Middle frontal gyrus (tissue), 1 donor: ENCODE measurements at regions not wholly inside any gene's neighbourhood (a gene's known extent, or its start where the extent isn't known, plus 50 kb on each side); places are given as distances from the start of the nearest gene placed in this dataset.

Experiments used
- DNase-seq: peaks from one replicate; pipeline ENCODE4 v3.0.0-alpha.2; 2015; ENCODE audit warnings: low spot score; ENCODE audit errors: extremely low spot score

DNA sequence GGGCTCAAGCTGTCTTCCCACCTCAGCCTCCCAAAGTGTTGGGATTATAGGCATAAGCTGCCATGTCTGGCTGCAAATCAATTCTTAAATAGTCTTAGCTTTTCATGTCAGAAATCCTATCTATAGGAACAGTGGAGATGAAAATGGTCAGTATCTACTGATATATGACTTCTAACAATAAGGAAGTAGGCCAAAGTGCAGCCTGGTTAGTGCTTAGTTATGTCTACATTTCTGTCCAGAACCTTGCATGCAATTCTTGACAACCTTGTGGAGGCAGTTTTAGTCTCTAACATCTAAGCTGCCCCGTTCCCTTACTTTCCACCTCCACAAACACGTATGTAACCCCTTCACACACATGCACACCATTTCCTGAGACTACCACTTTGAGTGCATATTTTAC, 169.2 kb upstream of the SPATS2L start:
- no peak for DNase-seq

- DNase-seq: no peak
These were observed 168.8 kb upstream of the SPATS2L start for GRCh38 chr2:200137691-200138090.

GRCh38 chr2:200138391-200139124, 167.9 kb upstream of the SPATS2L start:
- no peak for DNase-seq

GRCh38 chr2:200144571-200144970, 161.9 kb upstream of the SPATS2L start:
- DNase-seq: no peak

GRCh38 chr2:200146501-200146900, 160.0 kb upstream of the SPATS2L start:
- no peak for DNase-seq

DNA sequence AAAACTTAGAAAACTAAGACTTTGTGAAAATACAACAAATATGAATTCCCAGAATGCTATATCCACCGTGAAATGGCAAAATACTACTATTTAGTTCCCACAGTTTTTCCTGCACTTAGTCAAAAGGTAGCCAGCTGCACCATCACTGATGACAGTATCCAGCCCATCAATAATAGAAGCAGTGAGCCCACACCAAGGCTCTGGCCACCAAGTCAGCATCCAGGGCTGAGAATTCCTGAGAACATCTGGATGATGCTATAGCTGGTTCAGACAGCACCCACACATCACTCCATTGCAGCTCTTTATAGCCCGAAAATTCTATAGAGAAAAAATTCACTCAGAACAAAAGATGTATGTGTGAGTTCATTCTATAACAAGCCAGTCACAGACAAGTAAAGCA, 159.1 kb upstream of the SPATS2L start:
- no peak for DNase-seq

DNA sequence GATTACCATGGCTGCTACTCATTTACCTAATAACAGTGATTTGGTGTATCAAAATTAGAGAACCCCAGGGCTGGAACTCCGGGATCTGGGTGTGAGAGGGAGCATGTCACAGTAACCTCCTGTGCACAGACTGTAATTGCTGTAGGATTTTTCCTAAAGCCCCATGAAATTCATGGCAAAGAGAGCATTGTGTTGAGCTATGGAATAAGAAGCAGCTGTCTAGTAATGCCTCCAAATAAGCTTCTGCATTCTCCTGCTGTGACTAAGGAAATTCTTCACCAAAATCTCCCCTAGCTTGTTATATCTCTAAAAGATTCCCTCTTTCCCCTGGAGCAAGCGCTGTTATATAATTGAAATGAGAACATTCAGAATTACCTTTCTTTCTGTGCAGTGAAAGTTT, 158.1 kb upstream of the SPATS2L start:
- DNase-seq: no peak

GRCh38 chr2:200150411-200151086, 155.9 kb upstream of the SPATS2L start:
- no peak for DNase-seq

DNA sequence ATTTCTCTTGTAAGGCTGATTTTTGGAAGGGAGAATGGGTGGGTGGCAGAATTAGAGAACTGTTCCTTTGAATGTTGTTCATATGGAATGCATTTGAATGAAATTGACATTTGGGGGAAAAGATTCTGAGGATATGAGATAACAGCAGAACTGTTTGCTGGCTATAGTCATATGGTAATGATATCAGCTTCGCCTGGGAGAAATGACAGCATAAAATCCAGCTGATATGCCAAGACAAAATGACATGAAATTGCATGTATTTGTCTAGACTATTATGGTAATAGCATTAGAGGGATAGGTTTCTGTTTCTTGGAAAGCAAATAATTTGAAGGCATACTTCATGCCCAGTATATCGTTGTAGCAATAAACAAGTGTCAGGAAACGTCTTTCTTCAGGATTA, 150.8 kb upstream of the SPATS2L start:
- no peak for DNase-seq

DNA sequence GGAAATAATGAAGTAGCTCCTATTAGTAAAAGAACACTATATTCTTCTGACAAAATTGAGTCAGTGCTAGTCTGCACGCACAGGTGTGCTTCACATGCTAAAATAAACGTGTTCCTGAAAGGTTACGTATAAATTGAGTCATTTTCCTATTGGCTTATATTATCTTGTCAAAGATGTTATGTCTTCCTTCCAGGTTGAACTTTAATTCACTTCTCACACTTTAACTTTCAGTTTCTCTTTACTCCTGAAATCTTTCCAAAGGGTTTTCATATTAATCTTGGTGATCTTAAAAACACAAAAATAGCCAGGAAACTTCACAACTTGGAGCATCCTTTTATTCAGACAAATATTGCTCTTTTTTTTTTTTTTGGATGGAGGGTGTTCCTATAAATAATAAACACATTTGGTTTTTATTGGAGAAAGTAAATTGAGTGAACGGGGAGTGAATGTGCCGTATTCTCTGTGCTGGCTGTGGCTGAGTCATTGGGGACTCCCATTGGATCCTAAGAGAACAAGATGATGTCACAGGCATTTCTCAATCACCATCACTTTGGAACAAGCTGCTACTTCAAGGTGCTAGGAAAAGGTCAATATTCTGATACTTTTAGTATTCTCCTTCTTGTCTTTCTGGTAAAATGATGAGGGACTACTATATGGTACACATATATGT, 150.2 kb upstream of the SPATS2L start:
- DNase-seq: no peak

GRCh38 chr2:200158647-200159356, 147.7 kb upstream of the SPATS2L start:
- DNase-seq: no peak

DNA sequence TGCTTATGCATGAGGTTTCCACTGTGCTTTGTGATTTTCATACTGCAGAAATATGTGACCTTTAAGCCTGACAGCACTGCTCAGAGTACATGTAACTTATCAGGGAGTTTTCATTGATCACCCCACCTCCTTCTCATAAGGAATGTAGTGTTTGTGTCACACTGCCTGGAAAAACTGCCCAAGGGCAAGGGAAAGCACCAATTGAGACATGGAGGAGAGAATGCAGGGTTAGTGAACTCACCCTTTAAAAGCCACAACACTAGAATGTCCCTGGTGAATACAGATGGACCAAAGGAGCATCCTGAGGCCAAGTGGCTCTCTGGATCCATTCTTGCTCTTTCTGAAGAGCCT, 147.2 kb upstream of the SPATS2L start:
- DNase-seq: no peak

- no peak for DNase-seq
These were observed 146.4 kb upstream of the SPATS2L start for GRCh38 chr2:200159829-200160781.

GRCh38 chr2:200161458-200161857, 145.0 kb upstream of the SPATS2L start:
- no peak for DNase-seq

- DNase-seq: no peak
These were observed 140.8 kb upstream of the SPATS2L start for GRCh38 chr2:200165687-200166086.

DNA sequence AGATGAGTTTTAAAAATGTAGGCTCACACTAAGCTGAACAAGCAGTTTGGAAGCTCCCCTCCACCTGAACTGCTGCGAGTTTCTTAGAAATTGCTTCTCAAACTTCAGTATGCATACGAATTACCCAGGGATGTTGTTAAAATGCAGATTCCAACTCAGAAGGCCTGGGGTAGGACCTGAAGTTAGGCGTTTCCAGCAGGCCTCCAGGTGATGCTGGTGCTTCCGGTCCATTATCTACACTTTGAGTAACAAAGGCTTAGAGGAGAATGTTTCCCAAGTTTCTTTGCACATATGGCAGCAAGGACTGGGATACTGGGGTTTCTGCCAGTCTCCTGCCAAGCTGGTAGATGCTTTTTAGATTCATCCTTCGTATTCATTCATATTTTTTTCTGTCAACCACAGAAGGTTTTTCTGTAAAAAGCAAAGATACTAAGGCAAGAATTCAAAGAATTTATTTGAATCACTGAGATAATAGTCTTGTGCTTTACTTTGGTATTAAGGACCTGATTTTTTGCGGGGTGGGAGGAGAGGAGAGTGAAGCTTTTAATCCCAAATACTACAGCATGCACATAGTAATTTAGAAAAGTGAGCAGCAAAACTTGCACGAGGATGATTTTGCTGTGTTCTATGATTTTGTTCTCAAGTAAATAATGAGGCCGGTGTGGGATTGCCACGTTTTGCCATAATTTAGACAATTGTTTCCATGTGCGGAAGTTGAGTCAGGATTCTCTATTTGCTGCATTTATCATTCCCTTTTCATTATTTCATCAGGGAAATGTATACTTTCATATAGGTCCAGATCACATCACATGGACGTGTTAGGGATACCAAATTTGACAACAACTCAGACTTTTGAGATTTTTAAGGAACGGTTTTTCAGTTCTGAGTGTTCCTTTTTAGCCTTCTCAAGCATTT, 137.6 kb upstream of the SPATS2L start:
- DNase-seq: no peak

DNA sequence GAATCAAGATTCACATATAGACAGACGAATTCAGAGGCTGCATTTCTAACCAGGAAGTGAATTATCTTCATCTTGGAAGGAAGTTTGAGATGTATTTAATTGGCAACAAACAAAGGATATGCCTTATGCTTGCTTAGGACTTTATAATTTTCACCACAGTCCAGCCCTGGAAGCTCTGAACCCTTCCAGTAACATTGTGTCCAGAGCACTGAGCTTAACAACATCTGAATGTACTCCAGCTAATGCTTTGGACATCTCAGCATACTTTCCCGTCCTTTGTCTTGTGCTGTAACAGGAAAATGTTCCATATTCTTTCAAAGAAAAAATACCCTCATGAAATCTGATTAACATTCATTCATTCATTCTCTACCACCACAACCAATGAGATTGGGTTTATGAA, 136.3 kb upstream of the SPATS2L start:
- no peak for DNase-seq

- no peak for DNase-seq
These were observed 134.6 kb upstream of the SPATS2L start for GRCh38 chr2:200171731-200172482.

GRCh38 chr2:200172521-200172920, 134.0 kb upstream of the SPATS2L start:
- DNase-seq: no peak
